Astrocyte (in vitro differentiated cells and primary cell): ENCODE measurements at regions not wholly inside any gene's neighbourhood (a gene's known extent, or its start where the extent isn't known, plus 50 kb on each side); places are given as distances from the start of the nearest gene placed in this dataset.

ENCODE experiments used
- DNase-seq: peaks from one replicate; pipeline ENCODE4 v3.0.0-alpha.2; 2010; ENCODE audit warnings: low read depth
- FAIRE-seq: peaks from 2 replicates; lab custom pipeline; 2011; peaks lifted over from hg19 to GRCh38; lab: Jason Lieb, UNC
- H2AFZ ChIP-seq: 2 replicates; pipeline ENCODE4 v1.6.0; 2012; ENCODE audit warnings: low read depth, low read length, inconsistent platforms
- H3K27ac ChIP-seq: 2 replicates; pipeline ENCODE4 v1.5.1; 2011; ENCODE audit warnings: low read depth, low read length, inconsistent platforms
- H3K27me3 ChIP-seq: 2 replicates; pipeline ENCODE4 v1.6.0; 2011; ENCODE audit warnings: low read length, inconsistent platforms; ENCODE audit not compliant: insufficient read depth
- H3K36me3 ChIP-seq: 2 replicates; pipeline ENCODE4 v1.5.1; 2011; ENCODE audit warnings: low read length, inconsistent platforms; ENCODE audit not compliant: insufficient read depth
- H3K4me1 ChIP-seq: 2 replicates; pipeline ENCODE4 v1.5.1; 2011; ENCODE audit warnings: low read length, inconsistent platforms; ENCODE audit not compliant: insufficient read depth
- H3K4me2 ChIP-seq: 2 replicates; pipeline ENCODE4 v1.6.0; 2012; ENCODE audit warnings: low read length, inconsistent platforms
- H3K4me3 ChIP-seq: 2 replicates; pipeline ENCODE4 v1.5.1; 2011; ENCODE audit warnings: low read depth, mild to moderate bottlenecking, low read length, inconsistent platforms; ENCODE audit not compliant: insufficient read depth
- H3K79me2 ChIP-seq: 2 replicates; pipeline ENCODE4 v1.6.0; 2012; ENCODE audit warnings: mild to moderate bottlenecking, low read length, inconsistent platforms; ENCODE audit not compliant: insufficient read depth
- H3K9ac ChIP-seq: 2 replicates; pipeline ENCODE4 v1.6.0; 2012; ENCODE audit warnings: mild to moderate bottlenecking, low read length, inconsistent platforms
- H3K9me3 ChIP-seq: 2 replicates; pipeline ENCODE4 v1.5.1; 2012; ENCODE audit warnings: low read depth, mild to moderate bottlenecking, low read length, inconsistent platforms; ENCODE audit not compliant: insufficient read depth
- H4K20me1 ChIP-seq: 2 replicates; pipeline ENCODE4 v1.6.0; 2012; ENCODE audit warnings: low read length, inconsistent platforms; ENCODE audit not compliant: insufficient read depth
- H3K27ac Mint-ChIP-seq: one replicate; pipeline ENCODE4 v1.8.0; 2021; ENCODE audit warnings: mild to moderate bottlenecking, mixed read lengths; ENCODE audit not compliant: unreplicated experiment
- H3K27me3 Mint-ChIP-seq: one replicate; pipeline ENCODE4 v1.8.0; 2021; ENCODE audit warnings: low read depth, mixed read lengths; ENCODE audit not compliant: unreplicated experiment
- H3K36me3 Mint-ChIP-seq: one replicate; pipeline ENCODE4 v1.8.0; 2021; ENCODE audit warnings: low read depth, mixed read lengths; ENCODE audit not compliant: unreplicated experiment
- H3K4me1 Mint-ChIP-seq: one replicate; pipeline ENCODE4 v1.8.0; 2021; ENCODE audit warnings: low read depth, mixed read lengths; ENCODE audit not compliant: unreplicated experiment
- H3K4me3 Mint-ChIP-seq: one replicate; pipeline ENCODE4 v1.8.0; 2021; ENCODE audit warnings: mild to moderate bottlenecking, moderate library complexity, mixed read lengths; ENCODE audit not compliant: unreplicated experiment
- H3K9me3 Mint-ChIP-seq: one replicate; pipeline ENCODE4 v1.8.0; 2021; ENCODE audit warnings: mild to moderate bottlenecking, mixed read lengths; ENCODE audit not compliant: unreplicated experiment
- EZH2 ChIP-seq: IDR thresholded peaks from 2 replicates; pipeline ENCODE4 v1.6.1; 2012; ENCODE audit warnings: mild to moderate bottlenecking, low read length, inconsistent platforms; ENCODE audit not compliant: insufficient read depth
- TF ChIP-seq, protein P1 (sequence below): IDR thresholded peaks from 2 replicates; pipeline ENCODE4 v1.5.1; 2011; ENCODE audit warnings: low read depth, mild to moderate bottlenecking, inconsistent platforms, low read length, moderate library complexity; ENCODE audit not compliant: insufficient read depth

GRCh38 chr2:2399396-2399795 lies 68.3 kb upstream of the MYT1L start:
- Mint-ChIP-seq H3K36me3 (no peaks in the 10 kb centered on the region), H3K27me3 (no peaks in the 10 kb centered on the region), H3K4me3 (no peak overlapping the region), H3K4me1 (peaks cover 4% of the 10 kb centered on the region), H3K27ac (no peak overlapping the region), H3K9me3 (peaks cover 8% of the 10 kb centered on the region)
- no peak overlapping the region for H3K4me2 ChIP-seq
- no peak overlapping the region for H2AFZ ChIP-seq
- TF ChIP-seq EZH2, result no peak
- TF ChIP-seq, protein P1, sequence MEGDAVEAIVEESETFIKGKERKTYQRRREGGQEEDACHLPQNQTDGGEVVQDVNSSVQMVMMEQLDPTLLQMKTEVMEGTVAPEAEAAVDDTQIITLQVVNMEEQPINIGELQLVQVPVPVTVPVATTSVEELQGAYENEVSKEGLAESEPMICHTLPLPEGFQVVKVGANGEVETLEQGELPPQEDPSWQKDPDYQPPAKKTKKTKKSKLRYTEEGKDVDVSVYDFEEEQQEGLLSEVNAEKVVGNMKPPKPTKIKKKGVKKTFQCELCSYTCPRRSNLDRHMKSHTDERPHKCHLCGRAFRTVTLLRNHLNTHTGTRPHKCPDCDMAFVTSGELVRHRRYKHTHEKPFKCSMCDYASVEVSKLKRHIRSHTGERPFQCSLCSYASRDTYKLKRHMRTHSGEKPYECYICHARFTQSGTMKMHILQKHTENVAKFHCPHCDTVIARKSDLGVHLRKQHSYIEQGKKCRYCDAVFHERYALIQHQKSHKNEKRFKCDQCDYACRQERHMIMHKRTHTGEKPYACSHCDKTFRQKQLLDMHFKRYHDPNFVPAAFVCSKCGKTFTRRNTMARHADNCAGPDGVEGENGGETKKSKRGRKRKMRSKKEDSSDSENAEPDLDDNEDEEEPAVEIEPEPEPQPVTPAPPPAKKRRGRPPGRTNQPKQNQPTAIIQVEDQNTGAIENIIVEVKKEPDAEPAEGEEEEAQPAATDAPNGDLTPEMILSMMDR, result no peak
- H3K9ac ChIP-seq, result no peak overlapping the region
- no peaks in the 10 kb centered on the region for H3K27me3 ChIP-seq
- no peaks in the 10 kb centered on the region for H3K79me2 ChIP-seq
- FAIRE-seq, result no peak
- DNase-seq, result no peak
- no peaks in the 10 kb centered on the region for H3K36me3 ChIP-seq
- H3K4me3 ChIP-seq, result no peak overlapping the region
- H3K9me3 ChIP-seq, result peaks cover 8% of the 10 kb centered on the region
- H3K4me1 ChIP-seq, result no peaks in the 10 kb centered on the region
- no peak overlapping the region for H3K27ac ChIP-seq
- H4K20me1 ChIP-seq, result no peaks in the 10 kb centered on the region

- Histone ChIP-seq H2AFZ (no peak overlapping the region), H3K27ac (no peak overlapping the region), H3K4me3 (no peak overlapping the region), H3K4me1 (no peaks in the 10 kb centered on the region), H3K9ac (no peak overlapping the region), H3K36me3 (no peaks in the 10 kb centered on the region), H3K9me3 (peaks cover 3% of the 10 kb centered on the region), H3K79me2 (no peaks in the 10 kb centered on the region), H3K4me2 (no peak overlapping the region), H3K27me3 (no peaks in the 10 kb centered on the region), H4K20me1 (no peaks in the 10 kb centered on the region)
- no peak for TF ChIP-seq EZH2
- TF ChIP-seq, protein P1, result no peak
- Mint-ChIP-seq H3K4me1 (no peaks in the 10 kb centered on the region), H3K27ac (no peak overlapping the region), H3K4me3 (no peak overlapping the region), H3K27me3 (peaks cover 2% of the 10 kb centered on the region), H3K36me3 (no peaks in the 10 kb centered on the region), H3K9me3 (peaks cover 4% of the 10 kb centered on the region)
- no peak for DNase-seq
- FAIRE-seq, result no peak
Observed at GRCh38 chr2:2392332-2392731, 61.3 kb upstream of the MYT1L start.

DNA sequence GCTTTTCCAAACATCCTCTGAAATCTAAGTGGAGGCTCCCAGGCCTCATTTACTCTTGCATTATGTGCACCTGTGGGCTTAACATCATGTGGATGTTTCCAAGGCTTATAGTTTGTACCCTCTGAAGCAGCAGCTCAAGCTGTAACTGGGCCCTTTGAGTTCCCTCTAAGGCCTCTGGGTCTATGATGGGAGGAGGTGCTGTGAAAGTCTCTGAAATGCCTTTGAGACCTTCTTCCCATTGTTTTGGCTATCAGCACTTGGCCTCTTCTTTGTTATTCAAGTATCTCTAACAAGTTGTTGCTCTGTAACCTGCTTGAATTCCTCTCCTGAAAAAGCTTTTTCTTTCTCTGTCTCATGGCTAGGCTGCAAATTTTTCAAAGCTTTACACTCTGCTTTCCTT lies 58.1 kb upstream of the MYT1L start:
- H3K27ac Mint-ChIP-seq, result no peak overlapping the region
- FAIRE-seq, result no peak

More for the DNA sequence above, 58.1 kb upstream of the MYT1L start:
- Histone ChIP-seq H3K27ac (no peak overlapping the region), H2AFZ (no peak overlapping the region), H3K4me1 (no peaks in the 10 kb centered on the region), H3K79me2 (no peaks in the 10 kb centered on the region), H3K27me3 (no peaks in the 10 kb centered on the region), H3K9ac (no peak overlapping the region), H4K20me1 (no peaks in the 10 kb centered on the region), H3K36me3 (no peaks in the 10 kb centered on the region), H3K9me3 (peaks cover 3% of the 10 kb centered on the region), H3K4me2 (no peak overlapping the region), H3K4me3 (no peak overlapping the region)
- no peaks in the 10 kb centered on the region for H3K36me3 Mint-ChIP-seq
- TF ChIP-seq, protein P1, result no peak
- TF ChIP-seq EZH2, result no peak
- H3K9me3 Mint-ChIP-seq, result peaks cover 4% of the 10 kb centered on the region
- DNase-seq, result no peak
- no peaks in the 10 kb centered on the region for H3K4me1 Mint-ChIP-seq
- no peak overlapping the region for H3K4me3 Mint-ChIP-seq
- H3K27me3 Mint-ChIP-seq, result peaks cover 2% of the 10 kb centered on the region
